SK-N-MC (cell line): ENCODE measurements at regions not wholly inside any gene's neighbourhood (a gene's known extent, or its start where the extent isn't known, plus 50 kb on each side); places are given as distances from the start of the nearest gene placed in this dataset.

Experiments used
- DNase-seq: peaks from one replicate; pipeline ENCODE4 v3.0.0-alpha.2; 2011; ENCODE audit warnings: low read depth, low spot score
- H3K27ac ChIP-seq: fragments of 200-600 bp; sonication (generic); 2 replicates; pipeline ENCODE4 v1.5.1; 2016; ENCODE audit warnings: mixed run types
- H3K36me3 ChIP-seq: fragments of 200-600 bp; sonication (generic); 2 replicates; pipeline ENCODE4 v1.6.1; 2017; ENCODE audit warnings: antibody characterized with exemption, low read length, mixed read lengths; ENCODE audit not compliant: insufficient read depth
- H3K4me3 ChIP-seq: fragments of 200-600 bp; sonication (generic); 2 replicates; pipeline ENCODE4 v1.5.1; 2016
- H3K9ac ChIP-seq: fragments of 200-600 bp; sonication (generic); 2 replicates; pipeline ENCODE4 v1.8.0; 2017; ENCODE audit warnings: mixed run types, mixed read lengths; ENCODE audit not compliant: insufficient read length
- H3K9me3 ChIP-seq: fragments of 200-600 bp; sonication (generic); 2 replicates; pipeline ENCODE4 v1.6.1; 2017; ENCODE audit warnings: low read depth, mild to moderate bottlenecking, antibody characterized with exemption, low read length, moderate library complexity, mixed read lengths
- EZH2 ChIP-seq: fragments of 200-600 bp; sonication (generic); IDR thresholded peaks from one replicate; pipeline ENCODE4 v1.6.1; 2017; ENCODE audit warnings: antibody characterized with exemption
- FOXP2 ChIP-seq: optimal IDR thresholded peaks from 2 replicates; pipeline ENCODE3; 2011; ENCODE audit warnings: mild to moderate bottlenecking, moderate library complexity; ENCODE audit not compliant: insufficient read depth; ENCODE audit errors: extremely low read length, control extremely low read depth
- POLR2AphosphoS5 ChIP-seq: IDR thresholded peaks from 2 replicates; pipeline ENCODE4 v1.6.1; 2012; ENCODE audit warnings: mild to moderate bottlenecking, low read depth, low read length, borderline replicate concordance

GRCh38 chr14:97748616-97749015 lies 951.4 kb downstream of the VRK1 start:
- Histone ChIP-seq H3K9me3 (no peaks in the 10 kb centered on the region), H3K9ac (no peak overlapping the region), H3K36me3 (no peaks in the 10 kb centered on the region), H3K4me3 (no peak overlapping the region), H3K27ac (no peak overlapping the region)
- no peak for DNase-seq
- no peak for TF ChIP-seq POLR2AphosphoS5
- no peak for TF ChIP-seq EZH2
- TF ChIP-seq FOXP2, result no peak

GRCh38 chr14:97757491-97757890 lies 960.3 kb downstream of the VRK1 start:
- no peak for DNase-seq
- Histone ChIP-seq H3K9ac (no peak overlapping the region), H3K36me3 (no peaks in the 10 kb centered on the region), H3K4me3 (no peak overlapping the region), H3K27ac (no peak overlapping the region), H3K9me3 (no peaks in the 10 kb centered on the region)
- TF ChIP-seq FOXP2, result no peak
- TF ChIP-seq POLR2AphosphoS5, result no peak
- TF ChIP-seq EZH2, result no peak

- no peaks in the 10 kb centered on the region for H3K9me3 ChIP-seq
- no peak overlapping the region for H3K4me3 ChIP-seq
- H3K9ac ChIP-seq, result no peak overlapping the region
- DNase-seq, result no peak
- no peaks in the 10 kb centered on the region for H3K36me3 ChIP-seq
- TF ChIP-seq EZH2, result no peak
- TF ChIP-seq FOXP2, result no peak
- TF ChIP-seq POLR2AphosphoS5, result no peak
- H3K27ac ChIP-seq, result no peak overlapping the region
These were observed 962.9 kb downstream of the VRK1 start for GRCh38 chr14:97760050-97760449.

- DNase-seq, result peak; percentile 86
- no peaks in the 10 kb centered on the region for H3K9me3 ChIP-seq
- H3K4me3 ChIP-seq, result peak overlapping the region; percentile 32
- H3K36me3 ChIP-seq, result no peaks in the 10 kb centered on the region
- TF ChIP-seq FOXP2, result no peak
- TF ChIP-seq EZH2, result no peak
- no peak for TF ChIP-seq POLR2AphosphoS5
- peak overlapping the region; percentile 34 for H3K9ac ChIP-seq
- H3K27ac ChIP-seq, result peak overlapping the region; percentile 78
These were observed 965.2 kb downstream of the VRK1 start for GRCh38 chr14:97762386-97762785.

- Histone ChIP-seq H3K9ac (no peak overlapping the region), H3K4me3 (no peak overlapping the region), H3K9me3 (no peaks in the 10 kb centered on the region), H3K27ac (no peak overlapping the region), H3K36me3 (no peaks in the 10 kb centered on the region)
- no peak for DNase-seq
- no peak for TF ChIP-seq POLR2AphosphoS5
- TF ChIP-seq EZH2, result no peak
- TF ChIP-seq FOXP2, result no peak
These were observed 974.3 kb downstream of the VRK1 start for GRCh38 chr14:97771340-97772045.

- no peak for DNase-seq
- H3K9me3 ChIP-seq, result no peaks in the 10 kb centered on the region
- H3K36me3 ChIP-seq, result no peaks in the 10 kb centered on the region
- H3K9ac ChIP-seq, result no peak overlapping the region
- no peak overlapping the region for H3K4me3 ChIP-seq
- TF ChIP-seq POLR2AphosphoS5 (no peak), EZH2 (no peak), FOXP2 (no peak)
- H3K27ac ChIP-seq, result no peak overlapping the region
These were observed 976.4 kb downstream of the VRK1 start for GRCh38 chr14:97773598-97773997.

- TF ChIP-seq POLR2AphosphoS5 (no peak), FOXP2 (no peak)
These were observed 979.8 kb downstream of the VRK1 start for GRCh38 chr14:97776890-97777558.

GRCh38 chr14:97777622-97778355 lies 980.6 kb downstream of the VRK1 start:
- no peak overlapping the region for H3K27ac ChIP-seq
- H3K9ac ChIP-seq, result no peak overlapping the region
- DNase-seq, result no peak
- no peaks in the 10 kb centered on the region for H3K9me3 ChIP-seq
- H3K36me3 ChIP-seq, result no peaks in the 10 kb centered on the region
- no peak overlapping the region for H3K4me3 ChIP-seq
- no peak for TF ChIP-seq POLR2AphosphoS5
- TF ChIP-seq EZH2, result no peak
- no peak for TF ChIP-seq FOXP2

More at GRCh38 chr14:97776890-97777558, 979.8 kb downstream of the VRK1 start:
- Histone ChIP-seq H3K9me3 (no peaks in the 10 kb centered on the region), H3K36me3 (no peaks in the 10 kb centered on the region), H3K9ac (no peak overlapping the region), H3K27ac (no peak overlapping the region), H3K4me3 (no peak overlapping the region)
- no peak for DNase-seq
